HG03432 (cell line): ENCODE measurements at regions not wholly inside any gene's neighbourhood (a gene's known extent, or its start where the extent isn't known, plus 50 kb on each side); places are given as distances from the start of the nearest gene placed in this dataset.

Experiments
- ATAC-seq: cut with Tn5 transposase; IDR thresholded peaks from one replicate; pipeline ENCODE4 v1.9.1; 2021; ENCODE audit warnings: mild to moderate bottlenecking, moderate library complexity; ENCODE audit not compliant: unreplicated experiment

GRCh38 chr3:195005759-195006510 is 265.0 kb downstream of the XXYLT1 start:
- ATAC-seq = no peak

- no peak for ATAC-seq
Measured at GRCh38 chr3:195007151-195007550, 263.8 kb downstream of the XXYLT1 start.

- no peak for ATAC-seq
Measured at GRCh38 chr3:195007766-195008165, 263.2 kb downstream of the XXYLT1 start.

DNA sequence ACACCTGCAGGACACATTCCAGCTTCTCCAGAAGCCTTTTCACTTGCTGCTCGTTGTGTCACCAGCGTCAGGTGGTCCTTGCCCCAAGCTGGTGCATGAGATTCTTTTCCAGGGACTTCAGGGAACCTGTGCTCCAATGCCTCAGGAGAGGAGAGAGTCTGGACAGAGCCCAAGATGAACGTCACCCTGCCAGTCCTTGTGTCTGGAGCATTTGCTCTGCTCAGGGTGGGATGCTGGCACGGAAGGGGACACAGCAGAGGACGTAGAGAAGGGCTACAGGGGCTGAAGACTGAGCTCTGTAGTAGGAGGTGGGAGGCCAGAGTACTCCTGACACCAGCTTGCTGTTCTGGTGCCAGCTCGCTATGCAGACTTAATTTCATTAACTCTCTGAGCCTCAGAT is 262.1 kb downstream of the XXYLT1 start:
- ATAC-seq = no peak

GRCh38 chr3:195009616-195010015 is 261.3 kb downstream of the XXYLT1 start:
- no peak for ATAC-seq

DNA sequence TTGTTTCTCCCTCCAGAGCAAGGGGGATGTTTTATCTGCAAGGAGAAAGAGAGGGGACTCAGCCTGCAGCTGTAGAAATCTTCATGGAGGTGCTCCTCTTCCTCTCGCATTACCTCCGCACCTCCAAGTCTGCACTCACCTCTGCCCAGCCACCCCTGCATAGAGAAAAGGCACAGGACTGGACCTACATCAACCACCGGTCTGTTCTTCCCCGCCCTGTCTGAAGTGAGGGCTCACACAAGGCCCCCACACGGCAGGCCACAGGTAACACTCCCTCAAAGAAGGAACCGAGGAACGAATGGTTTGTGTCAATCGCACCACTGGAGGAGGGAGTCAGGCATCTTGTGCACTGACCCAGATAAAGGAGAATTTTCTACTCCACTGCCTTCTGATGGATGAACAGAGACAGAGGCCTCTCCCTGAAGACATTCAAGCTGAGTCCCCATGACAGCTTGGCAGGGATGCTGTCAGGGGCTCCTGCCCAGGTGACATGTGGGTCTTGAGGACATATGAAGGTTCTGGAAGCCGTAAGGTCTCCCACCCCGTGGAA is 260.3 kb downstream of the XXYLT1 start:
- ATAC-seq = no peak

GRCh38 chr3:195011231-195011834 is 259.6 kb downstream of the XXYLT1 start:
- ATAC-seq = no peak

- ATAC-seq = no peak
Measured at GRCh38 chr3:195012100-195012499, 258.9 kb downstream of the XXYLT1 start.

DNA sequence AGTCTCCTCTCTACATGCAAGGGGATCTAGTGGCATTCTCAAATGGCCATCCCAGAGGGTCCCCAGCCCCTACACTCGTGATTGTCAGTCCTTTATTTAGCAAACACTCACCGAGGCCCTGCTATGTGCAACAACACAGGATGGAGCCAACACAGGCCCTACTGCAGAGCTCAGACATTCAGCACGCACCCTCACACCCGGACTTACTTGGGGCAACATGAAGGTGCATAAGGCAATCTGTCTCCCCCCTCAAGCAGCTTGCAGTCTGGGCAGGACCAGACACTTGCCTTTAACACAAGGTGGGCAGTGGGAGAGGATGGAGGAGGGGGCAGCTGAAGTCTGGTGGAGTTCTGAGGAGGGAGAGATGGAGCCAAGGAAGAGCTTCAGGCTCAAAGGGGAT is 258.4 kb downstream of the XXYLT1 start:
- no peak for ATAC-seq

- ATAC-seq = no peak
Measured at GRCh38 chr3:195013411-195014361, 257.3 kb downstream of the XXYLT1 start.

DNA sequence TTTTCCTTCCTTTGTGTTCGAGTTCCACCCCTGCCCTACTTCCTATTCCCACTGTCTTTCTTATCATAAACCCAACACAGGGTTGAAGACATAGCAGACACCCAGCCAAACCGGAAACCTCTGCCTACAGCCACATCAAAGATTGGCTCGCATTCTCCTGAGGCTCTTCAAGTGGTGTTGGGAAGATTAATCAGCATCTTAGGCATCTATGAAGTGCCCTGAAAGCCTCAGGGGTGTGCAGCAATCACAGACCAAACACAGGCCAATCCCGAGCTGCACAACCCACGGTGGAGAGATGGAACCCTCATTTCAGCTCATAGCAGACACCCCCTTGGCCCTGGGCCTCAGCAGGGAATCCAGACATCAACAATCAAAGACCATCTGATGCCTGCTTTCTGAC is 255.9 kb downstream of the XXYLT1 start:
- ATAC-seq = no peak

DNA sequence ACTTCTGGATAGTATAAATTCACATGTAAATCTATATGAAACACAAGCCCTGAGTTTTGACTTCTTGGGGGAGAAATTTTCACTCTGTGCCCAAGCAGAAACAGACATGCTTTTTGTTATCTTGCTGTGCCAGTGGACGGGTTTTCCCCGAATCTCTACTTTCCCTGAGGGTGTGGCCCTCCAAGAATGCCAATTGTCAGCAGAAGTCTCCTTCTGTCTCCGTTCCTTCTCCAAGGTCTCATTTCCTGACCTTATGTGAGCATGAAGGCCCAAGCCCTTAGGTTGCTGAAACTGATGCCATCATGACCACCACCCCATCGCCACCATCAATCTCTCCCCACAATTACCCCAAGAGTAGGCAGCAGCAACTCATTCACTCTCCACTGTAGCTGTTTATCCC is 253.8 kb downstream of the XXYLT1 start:
- ATAC-seq = no peak
